Loucy (cell line): ENCODE measurements at regions not wholly inside any gene's neighbourhood (a gene's known extent, or its start where the extent isn't known, plus 50 kb on each side); places are given as distances from the start of the nearest gene placed in this dataset.

Experiments used
- H2AFZ ChIP-seq: fragments of 200-600 bp; sonication (generic); 2 replicates; pipeline ENCODE4 v1.6.0; 2016; ENCODE audit warnings: antibody characterized with exemption, mild to moderate bottlenecking, low read length, moderate library complexity
- H3F3A ChIP-seq: fragments of 200-600 bp; 2 replicates; pipeline ENCODE4 v1.6.0; 2016; ENCODE audit warnings: antibody characterized with exemption, low read depth, mild to moderate bottlenecking
- H3K27me3 ChIP-seq: fragments of 200-600 bp; sonication (generic); 2 replicates; pipeline ENCODE4 v1.6.1; 2014; ENCODE audit warnings: low read length, mild to moderate bottlenecking; ENCODE audit not compliant: insufficient read depth, poor library complexity, severe bottlenecking
- H3K36me3 ChIP-seq: fragments of 200-600 bp; sonication (generic); 2 replicates; pipeline ENCODE4 v1.6.1; 2016; ENCODE audit warnings: low read length; ENCODE audit not compliant: insufficient read depth
- H3K4me1 ChIP-seq: fragments of 200-600 bp; sonication (generic); 2 replicates; pipeline ENCODE4 v1.5.1; 2014; ENCODE audit warnings: low read length, mild to moderate bottlenecking; ENCODE audit not compliant: insufficient read depth, poor library complexity, severe bottlenecking
- H3K4me2 ChIP-seq: fragments of 200-600 bp; sonication (generic); 2 replicates; pipeline ENCODE4 v1.6.0; 2014; ENCODE audit warnings: antibody characterized with exemption, low read length, low read depth, mild to moderate bottlenecking; ENCODE audit not compliant: poor library complexity, severe bottlenecking
- H3K4me3 ChIP-seq: fragments of 200-600 bp; sonication (generic); 2 replicates; pipeline ENCODE4 v1.5.1; 2014; ENCODE audit warnings: low read length, mild to moderate bottlenecking, mixed read lengths; ENCODE audit not compliant: poor library complexity, severe bottlenecking
- H3K79me2 ChIP-seq: fragments of 200-600 bp; sonication (generic); 2 replicates; pipeline ENCODE4 v1.6.1; 2014; ENCODE audit warnings: low read length; ENCODE audit not compliant: insufficient read depth
- H3K9ac ChIP-seq: fragments of 200-600 bp; sonication (generic); 2 replicates; pipeline ENCODE4 v1.6.0; 2014; ENCODE audit warnings: mild to moderate bottlenecking, low read depth, low read length, moderate library complexity; ENCODE audit not compliant: poor library complexity, severe bottlenecking
- H3K9me2 ChIP-seq: fragments of 200-600 bp; sonication (generic); replicated peaks from 2 replicates; pipeline ENCODE4 v1.6.1; 2016; ENCODE audit warnings: low read depth, low read length, mixed read lengths
- H3K9me3 ChIP-seq: fragments of 200-600 bp; sonication (generic); 2 replicates; pipeline ENCODE4 v1.6.1; 2014; ENCODE audit warnings: mild to moderate bottlenecking, antibody characterized with exemption, low read length, low read depth; ENCODE audit not compliant: insufficient read depth
- H4K20me1 ChIP-seq: fragments of 200-600 bp; sonication (generic); 2 replicates; pipeline ENCODE4 v1.6.0; 2014; ENCODE audit warnings: antibody characterized with exemption, low read length, mild to moderate bottlenecking; ENCODE audit not compliant: insufficient read depth, poor library complexity, severe bottlenecking
- EZH2phosphoT487 ChIP-seq: fragments of 200-600 bp; IDR thresholded peaks from 2 replicates; pipeline ENCODE4 v1.6.1; 2018; ENCODE audit warnings: antibody characterized with exemption, mild to moderate bottlenecking, moderate library complexity, borderline replicate concordance
- TF ChIP-seq, protein P1 (sequence below): fragments of 200-600 bp; sonication (generic); conservative IDR thresholded peaks from 2 replicates; pipeline ENCODE4 v1.5.1; 2014; ENCODE audit warnings: mild to moderate bottlenecking, antibody characterized with exemption, low read length

- no peak for TF ChIP-seq EZH2phosphoT487
- H3K4me2 ChIP-seq, result no peak overlapping the region
- no peaks in the 10 kb centered on the region for H3F3A ChIP-seq
- no peaks in the 10 kb centered on the region for H3K36me3 ChIP-seq
- H3K4me3 ChIP-seq, result no peak overlapping the region
- no peaks in the 10 kb centered on the region for H3K27me3 ChIP-seq
- H3K79me2 ChIP-seq, result no peaks in the 10 kb centered on the region
- no peaks in the 10 kb centered on the region for H3K9me2 ChIP-seq
- H3K9me3 ChIP-seq, result no peaks in the 10 kb centered on the region
- H2AFZ ChIP-seq, result no peak overlapping the region
- H3K4me1 ChIP-seq, result no peaks in the 10 kb centered on the region
- no peak overlapping the region for H3K9ac ChIP-seq
- H4K20me1 ChIP-seq, result no peaks in the 10 kb centered on the region
These were observed 339.8 kb upstream of the EPHA7 start for GRCh38 chr6:93759190-93759589.

DNA sequence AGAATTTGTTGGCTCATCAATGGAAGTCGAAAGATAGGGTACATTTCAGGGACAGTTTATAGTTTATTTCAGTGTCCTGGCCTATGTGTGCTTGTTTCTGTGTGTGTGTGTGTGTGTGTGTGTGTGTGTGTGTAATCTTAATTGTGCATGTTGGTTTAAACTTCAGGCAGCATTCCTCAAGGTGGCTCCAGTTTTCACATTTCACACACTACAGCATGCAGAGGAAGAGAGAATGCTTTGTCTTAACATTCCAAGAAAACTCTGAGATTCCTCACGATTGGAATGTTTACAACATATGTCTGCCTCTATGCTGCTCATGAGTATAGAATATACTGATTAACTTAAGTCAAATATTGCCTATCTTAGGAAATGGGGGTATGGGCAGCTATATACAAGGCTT is 332.6 kb upstream of the EPHA7 start:
- H2AFZ ChIP-seq, result no peak overlapping the region
- H3K36me3 ChIP-seq, result no peaks in the 10 kb centered on the region
- H3K4me2 ChIP-seq, result no peak overlapping the region
- H3K27me3 ChIP-seq, result no peaks in the 10 kb centered on the region
- H3K4me1 ChIP-seq, result no peaks in the 10 kb centered on the region
- H4K20me1 ChIP-seq, result no peaks in the 10 kb centered on the region
- H3K9me3 ChIP-seq, result no peaks in the 10 kb centered on the region
- H3K9ac ChIP-seq, result no peak overlapping the region
- no peak overlapping the region for H3K4me3 ChIP-seq
- H3K9me2 ChIP-seq, result no peaks in the 10 kb centered on the region
- TF ChIP-seq, protein P1, sequence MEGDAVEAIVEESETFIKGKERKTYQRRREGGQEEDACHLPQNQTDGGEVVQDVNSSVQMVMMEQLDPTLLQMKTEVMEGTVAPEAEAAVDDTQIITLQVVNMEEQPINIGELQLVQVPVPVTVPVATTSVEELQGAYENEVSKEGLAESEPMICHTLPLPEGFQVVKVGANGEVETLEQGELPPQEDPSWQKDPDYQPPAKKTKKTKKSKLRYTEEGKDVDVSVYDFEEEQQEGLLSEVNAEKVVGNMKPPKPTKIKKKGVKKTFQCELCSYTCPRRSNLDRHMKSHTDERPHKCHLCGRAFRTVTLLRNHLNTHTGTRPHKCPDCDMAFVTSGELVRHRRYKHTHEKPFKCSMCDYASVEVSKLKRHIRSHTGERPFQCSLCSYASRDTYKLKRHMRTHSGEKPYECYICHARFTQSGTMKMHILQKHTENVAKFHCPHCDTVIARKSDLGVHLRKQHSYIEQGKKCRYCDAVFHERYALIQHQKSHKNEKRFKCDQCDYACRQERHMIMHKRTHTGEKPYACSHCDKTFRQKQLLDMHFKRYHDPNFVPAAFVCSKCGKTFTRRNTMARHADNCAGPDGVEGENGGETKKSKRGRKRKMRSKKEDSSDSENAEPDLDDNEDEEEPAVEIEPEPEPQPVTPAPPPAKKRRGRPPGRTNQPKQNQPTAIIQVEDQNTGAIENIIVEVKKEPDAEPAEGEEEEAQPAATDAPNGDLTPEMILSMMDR, result no peak
- no peak for TF ChIP-seq EZH2phosphoT487
- no peaks in the 10 kb centered on the region for H3K79me2 ChIP-seq
- H3F3A ChIP-seq, result no peaks in the 10 kb centered on the region

GRCh38 chr6:93749930-93750329 is 330.6 kb upstream of the EPHA7 start:
- H3K4me1 ChIP-seq, result no peaks in the 10 kb centered on the region
- no peaks in the 10 kb centered on the region for H3K27me3 ChIP-seq
- TF ChIP-seq EZH2phosphoT487, result no peak
- TF ChIP-seq, protein P1, result no peak
- H3K4me3 ChIP-seq, result no peak overlapping the region
- H3K9me2 ChIP-seq, result no peaks in the 10 kb centered on the region
- H3K79me2 ChIP-seq, result no peaks in the 10 kb centered on the region
- no peaks in the 10 kb centered on the region for H4K20me1 ChIP-seq
- no peak overlapping the region for H3K4me2 ChIP-seq
- no peak overlapping the region for H3K9ac ChIP-seq
- H3K36me3 ChIP-seq, result no peaks in the 10 kb centered on the region
- no peaks in the 10 kb centered on the region for H3F3A ChIP-seq
- no peaks in the 10 kb centered on the region for H3K9me3 ChIP-seq
- no peak overlapping the region for H2AFZ ChIP-seq

DNA sequence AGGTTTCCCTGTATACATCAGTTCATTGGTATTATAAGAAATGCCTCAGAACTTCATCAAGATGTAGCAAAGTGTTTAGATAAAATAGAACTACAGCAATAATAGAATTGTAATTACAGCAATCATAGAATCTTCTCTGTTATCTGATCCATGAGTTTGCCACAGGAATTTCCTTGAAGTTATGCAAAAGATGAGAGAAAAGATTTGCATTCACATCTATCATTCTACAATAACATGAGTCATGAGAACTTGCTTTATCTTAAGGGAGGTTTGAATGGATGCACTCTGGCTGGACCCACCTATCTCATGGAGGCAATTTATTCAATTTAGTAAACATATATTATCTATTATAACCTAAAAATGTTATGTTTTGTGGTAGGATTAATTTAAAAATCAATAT is 329.8 kb upstream of the EPHA7 start:
- no peaks in the 10 kb centered on the region for H3K36me3 ChIP-seq
- H2AFZ ChIP-seq, result no peak overlapping the region
- no peak overlapping the region for H3K4me2 ChIP-seq
- no peak overlapping the region for H3K4me3 ChIP-seq
- no peaks in the 10 kb centered on the region for H3K79me2 ChIP-seq
- no peaks in the 10 kb centered on the region for H3K27me3 ChIP-seq
- no peaks in the 10 kb centered on the region for H3F3A ChIP-seq
- H3K4me1 ChIP-seq, result no peaks in the 10 kb centered on the region
- no peak overlapping the region for H3K9ac ChIP-seq
- no peaks in the 10 kb centered on the region for H3K9me3 ChIP-seq
- TF ChIP-seq EZH2phosphoT487, result no peak
- H4K20me1 ChIP-seq, result no peaks in the 10 kb centered on the region
- H3K9me2 ChIP-seq, result no peaks in the 10 kb centered on the region
